GM23248 (cell line): ENCODE measurements at regions not wholly inside any gene's neighbourhood (a gene's known extent, or its start where the extent isn't known, plus 50 kb on each side); places are given as distances from the start of the nearest gene placed in this dataset.

Source experiments
- EZH2 ChIP-seq: fragments of 200-600 bp; sonication (generic); IDR thresholded peaks from 2 replicates; pipeline ENCODE4 v1.6.1; 2018; ENCODE audit warnings: antibody characterized with exemption, mild to moderate bottlenecking; ENCODE audit not compliant: insufficient read depth, poor library complexity, severe bottlenecking
- EZH2phosphoT487 ChIP-seq: fragments of 200-600 bp; sonication (generic); IDR thresholded peaks from 2 replicates; pipeline ENCODE4 v1.6.1; 2018; ENCODE audit warnings: antibody characterized with exemption, moderate library complexity, mild to moderate bottlenecking, low read depth; ENCODE audit not compliant: insufficient read depth

- TF ChIP-seq EZH2 (no peak), EZH2phosphoT487 (no peak)
Measured at GRCh38 chr15:49715701-49716100, 94.9 kb downstream of the DTWD1 start.
